Activated CD8-positive, alpha-beta memory T cell treated with anti-CD3 and anti-CD28 coated beads for 48 hours (primary cell): ENCODE measurements at regions not wholly inside any gene's neighbourhood (a gene's known extent, or its start where the extent isn't known, plus 50 kb on each side); places are given as distances from the start of the nearest gene placed in this dataset.
"Not testable (repeated sequence)": the region's sequence is repeated elsewhere in the genome, so short reads cannot be mapped to it uniquely, and the experiment has no call there.

ENCODE experiments used
- DNase-seq, 3 experiments: peaks; one replicate each; pipeline ENCODE4 v3.0.0-alpha.2; 2020; ENCODE audit warnings: low read depth in 2 of 3, low spot score in 2 of 3

- DNase-seq = no peak
Observed at GRCh38 chr13:80881942-80882445, 541.1 kb upstream of the SPRY2 start.

GRCh38 chr13:80881495-80881894 lies 540.6 kb upstream of the SPRY2 start:
- no peak for DNase-seq

- DNase-seq = no peak
Observed at GRCh38 chr13:80881034-80881433, 540.1 kb upstream of the SPRY2 start.

- no peak for DNase-seq
Observed at GRCh38 chr13:80877944-80878241, 537.0 kb upstream of the SPRY2 start.

GRCh38 chr13:80877209-80877943 lies 536.5 kb upstream of the SPRY2 start:
- DNase-seq = no peak

GRCh38 chr13:80873589-80873988 lies 532.7 kb upstream of the SPRY2 start:
- DNase-seq = peak in 1 of 3 experiments; percentile 1

- DNase-seq = not testable (repeated sequence)
Observed at GRCh38 chr13:80871971-80872370, 531.0 kb upstream of the SPRY2 start.

- no peak for DNase-seq
Observed at GRCh38 chr13:80871481-80871880, 530.6 kb upstream of the SPRY2 start.

- DNase-seq = no peak
Observed at GRCh38 chr13:80870186-80870585, 529.3 kb upstream of the SPRY2 start.

- no peak for DNase-seq
Observed at GRCh38 chr13:80866921-80867320, 526.0 kb upstream of the SPRY2 start.

GRCh38 chr13:80865329-80865728 lies 524.4 kb upstream of the SPRY2 start:
- DNase-seq = no peak

GRCh38 chr13:80862456-80862855 lies 521.5 kb upstream of the SPRY2 start:
- no peak for DNase-seq

- no peak for DNase-seq
Observed at GRCh38 chr13:80860845-80861244, 519.9 kb upstream of the SPRY2 start.

- no peak for DNase-seq
Observed at GRCh38 chr13:80858131-80858530, 517.2 kb upstream of the SPRY2 start.

GRCh38 chr13:80857321-80857720 lies 516.4 kb upstream of the SPRY2 start:
- DNase-seq = no peak

- DNase-seq = no peak
Observed at GRCh38 chr13:80850771-80851170, 509.8 kb upstream of the SPRY2 start.

GRCh38 chr13:80844164-80844563 lies 503.2 kb upstream of the SPRY2 start:
- DNase-seq = no peak

GRCh38 chr13:80841414-80841813 lies 500.5 kb upstream of the SPRY2 start:
- no peak for DNase-seq

GRCh38 chr13:80840316-80840976 lies 499.5 kb upstream of the SPRY2 start:
- DNase-seq = no peak

- DNase-seq = no peak
Observed at GRCh38 chr13:80835902-80836301, 495.0 kb upstream of the SPRY2 start.

- DNase-seq = no peak
Observed at GRCh38 chr13:80830431-80830830, 489.5 kb upstream of the SPRY2 start.

- DNase-seq = no peak
Observed at GRCh38 chr13:80828759-80829158, 487.8 kb upstream of the SPRY2 start.

GRCh38 chr13:80825276-80825675 lies 484.4 kb upstream of the SPRY2 start:
- no peak for DNase-seq
